LNCAP (cell line): ENCODE measurements at regions not wholly inside any gene's neighbourhood (a gene's known extent, or its start where the extent isn't known, plus 50 kb on each side); places are given as distances from the start of the nearest gene placed in this dataset.

ENCODE experiments used
- CTCF ChIP-seq: fragments of 450-650 bp; IDR thresholded peaks from 2 replicates; pipeline ENCODE4 v1.5.1; 2017; ENCODE audit warnings: mild to moderate bottlenecking

- TF ChIP-seq CTCF: no peak
These were observed 717.8 kb downstream of the KCNJ18 start for GRCh38 chr17:22410136-22410535.

GRCh38 chr17:22411185-22411784 lies 719.0 kb downstream of the KCNJ18 start:
- no peak for TF ChIP-seq CTCF

- TF ChIP-seq CTCF: no peak
These were observed 743.1 kb downstream of the KCNJ18 start for GRCh38 chr17:22435231-22435974.

- no peak for TF ChIP-seq CTCF
These were observed 749.5 kb downstream of the KCNJ18 start for GRCh38 chr17:22441776-22442175.

- TF ChIP-seq CTCF: no peak
These were observed 750.7 kb downstream of the KCNJ18 start for GRCh38 chr17:22443061-22443460.

GRCh38 chr17:22453181-22453580 lies 760.9 kb downstream of the KCNJ18 start:
- TF ChIP-seq CTCF: no peak

DNA sequence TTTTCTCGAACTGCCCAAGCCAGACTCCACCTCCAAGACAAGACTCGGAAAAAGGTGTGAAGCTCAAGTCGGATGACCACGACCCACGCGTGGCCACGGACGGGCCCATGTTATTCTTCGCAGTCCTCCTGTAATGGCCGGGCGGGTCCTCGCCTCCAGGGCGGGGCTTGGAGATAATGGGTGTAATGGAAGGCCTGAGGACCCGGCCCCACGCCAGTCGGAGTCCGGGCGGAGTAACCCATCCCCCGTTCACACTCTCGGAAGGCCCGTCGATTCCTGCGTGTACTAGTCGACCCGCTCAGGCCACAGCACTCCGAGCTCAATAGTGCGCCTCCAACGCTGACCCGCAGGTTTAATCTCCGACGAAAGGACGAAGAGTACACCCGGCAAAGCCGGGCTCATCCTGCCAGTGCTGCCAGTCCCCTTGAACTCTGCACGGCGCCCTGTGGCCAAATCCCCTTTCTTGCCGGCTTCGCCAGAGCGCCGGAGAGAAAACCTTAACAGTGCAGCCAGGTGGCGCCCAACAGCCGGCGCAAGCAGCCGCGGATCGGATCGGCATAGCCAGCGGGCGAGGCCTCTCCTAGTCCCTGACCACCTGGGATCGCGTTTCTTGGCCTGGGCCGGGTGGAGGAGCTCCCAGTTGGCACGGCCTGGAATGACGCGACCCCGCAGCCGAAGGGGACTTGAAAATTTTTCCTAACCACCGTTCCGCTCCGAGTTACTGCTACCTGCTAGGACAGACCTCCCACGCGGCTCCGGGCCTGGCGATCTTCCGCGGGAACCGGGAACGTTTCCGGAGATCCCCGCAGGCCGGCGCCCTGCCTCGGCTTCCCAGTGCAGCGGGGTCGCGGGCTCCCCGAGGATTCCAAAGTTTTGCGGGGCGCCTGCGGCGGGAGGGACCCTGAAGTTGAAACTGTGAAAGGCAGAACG lies 762.0 kb downstream of the KCNJ18 start:
- TF ChIP-seq CTCF: peak; percentile 57
